ENCODE measurements at regions not wholly inside any gene's neighbourhood (a gene's known extent, or its start where the extent isn't known, plus 50 kb on each side); places are given as distances from the start of the nearest gene placed in this dataset.

DNA sequence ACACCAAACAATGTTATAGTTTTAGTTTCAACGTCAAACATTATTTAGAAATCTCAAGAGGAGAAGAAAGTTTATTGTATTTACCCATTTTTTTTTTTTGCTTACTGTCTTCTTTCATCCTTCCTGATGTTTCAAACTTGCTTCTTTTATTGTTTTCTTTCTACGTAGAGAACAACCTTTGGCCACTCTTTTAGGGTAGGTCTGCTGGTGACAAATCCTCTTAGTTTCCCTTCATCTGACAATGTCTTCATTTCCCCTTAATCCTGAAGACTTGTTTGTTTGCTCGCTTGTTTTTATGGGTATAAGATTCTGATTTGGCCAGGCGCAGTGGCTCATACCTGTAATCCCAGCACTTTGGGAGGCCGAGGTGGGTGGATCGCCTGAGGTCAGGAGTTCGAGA is 89.1 kb downstream of the RHOU start:
- TF ChIP-seq, protein P1, sequence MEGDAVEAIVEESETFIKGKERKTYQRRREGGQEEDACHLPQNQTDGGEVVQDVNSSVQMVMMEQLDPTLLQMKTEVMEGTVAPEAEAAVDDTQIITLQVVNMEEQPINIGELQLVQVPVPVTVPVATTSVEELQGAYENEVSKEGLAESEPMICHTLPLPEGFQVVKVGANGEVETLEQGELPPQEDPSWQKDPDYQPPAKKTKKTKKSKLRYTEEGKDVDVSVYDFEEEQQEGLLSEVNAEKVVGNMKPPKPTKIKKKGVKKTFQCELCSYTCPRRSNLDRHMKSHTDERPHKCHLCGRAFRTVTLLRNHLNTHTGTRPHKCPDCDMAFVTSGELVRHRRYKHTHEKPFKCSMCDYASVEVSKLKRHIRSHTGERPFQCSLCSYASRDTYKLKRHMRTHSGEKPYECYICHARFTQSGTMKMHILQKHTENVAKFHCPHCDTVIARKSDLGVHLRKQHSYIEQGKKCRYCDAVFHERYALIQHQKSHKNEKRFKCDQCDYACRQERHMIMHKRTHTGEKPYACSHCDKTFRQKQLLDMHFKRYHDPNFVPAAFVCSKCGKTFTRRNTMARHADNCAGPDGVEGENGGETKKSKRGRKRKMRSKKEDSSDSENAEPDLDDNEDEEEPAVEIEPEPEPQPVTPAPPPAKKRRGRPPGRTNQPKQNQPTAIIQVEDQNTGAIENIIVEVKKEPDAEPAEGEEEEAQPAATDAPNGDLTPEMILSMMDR (IDR thresholded peaks at IDR 0.05; ENCODE audit: low read length): no peak
- no peak for TF ChIP-seq EZH2phosphoT487 (IDR thresholded peaks at IDR 0.05; ENCODE audit: low read length)
